BJ (cell line): ENCODE measurements at regions not wholly inside any gene's neighbourhood (a gene's known extent, or its start where the extent isn't known, plus 50 kb on each side); places are given as distances from the start of the nearest gene placed in this dataset.

Experiments
- CTCF ChIA-PET: fragments of 350-600 bp; formaldehyde crosslinking; extraction: SDS; loops from one replicate; lab custom pipeline; 2021; ENCODE audit warnings: antibody characterized with exemption, inconsistent platforms; lab: Yijun Ruan, JAX
- POLR2A ChIA-PET: fragments of 300-600 bp; sonication (Branson Sonifier 250); formaldehyde crosslinking; extraction: SDS; loops from one replicate; lab custom pipeline; 2021; ENCODE audit warnings: antibody characterized with exemption; lab: Charles Lee
- DNase-seq: peaks from one replicate; pipeline ENCODE4 v3.0.0-alpha.2; 2011; ENCODE audit warnings: low read depth
- H3K27me3 ChIP-seq: 2 replicates; pipeline ENCODE4 v1.6.0; 2011; ENCODE audit warnings: low read length; ENCODE audit not compliant: control insufficient read depth, insufficient read depth
- H3K36me3 ChIP-seq: 2 replicates; pipeline ENCODE4 v1.5.1; 2011; ENCODE audit warnings: low read length; ENCODE audit not compliant: control insufficient read depth, insufficient read depth
- H3K4me3 ChIP-seq: 2 replicates; pipeline ENCODE4 v1.5.1; 2011; ENCODE audit warnings: low read depth, mild to moderate bottlenecking, control low read depth, low read length
- CTCF ChIP-seq: IDR thresholded peaks from 2 replicates; pipeline ENCODE4 v1.5.1; 2011; ENCODE audit warnings: low read depth, mild to moderate bottlenecking, control low read depth, inconsistent platforms, low read length, moderate library complexity; ENCODE audit not compliant: insufficient read depth

GRCh38 chr9:26551971-26552370, 340.6 kb downstream of the CAAP1 start:
- ChIA-PET POLR2A (no interaction called here), CTCF (no interaction called here)
- no peak for DNase-seq
- Histone ChIP-seq H3K27me3 (no peaks in the 10 kb centered on the region), H3K4me3 (no peak overlapping the region), H3K36me3 (no peaks in the 10 kb centered on the region)
- TF ChIP-seq CTCF: no peak

- TF ChIP-seq CTCF: no peak
- ChIA-PET CTCF (no interaction called here), POLR2A (no interaction called here)
- no peaks in the 10 kb centered on the region for H3K27me3 ChIP-seq
- H3K4me3 ChIP-seq: no peak overlapping the region
- no peak for DNase-seq
- H3K36me3 ChIP-seq: no peaks in the 10 kb centered on the region
Observed at GRCh38 chr9:26551451-26551850, 341.2 kb downstream of the CAAP1 start.

- DNase-seq: no peak
- POLR2A ChIA-PET: no interaction called here
- Histone ChIP-seq H3K27me3 (no peaks in the 10 kb centered on the region), H3K36me3 (no peaks in the 10 kb centered on the region), H3K4me3 (no peak overlapping the region)
- CTCF ChIA-PET: no interaction called here
- TF ChIP-seq CTCF: no peak
Observed at GRCh38 chr9:26548781-26549290, 343.8 kb downstream of the CAAP1 start.

- H3K4me3 ChIP-seq: no peak overlapping the region
- no peaks in the 10 kb centered on the region for H3K27me3 ChIP-seq
- CTCF ChIA-PET: no interaction called here
- POLR2A ChIA-PET: no interaction called here
- no peaks in the 10 kb centered on the region for H3K36me3 ChIP-seq
- DNase-seq: no peak
- no peak for TF ChIP-seq CTCF
Observed at GRCh38 chr9:26539867-26540493, 352.6 kb downstream of the CAAP1 start.

GRCh38 chr9:26537211-26537610, 355.4 kb downstream of the CAAP1 start:
- ChIA-PET POLR2A (no interaction called here), CTCF (no interaction called here)
- DNase-seq: no peak
- no peak for TF ChIP-seq CTCF
- Histone ChIP-seq H3K36me3 (no peaks in the 10 kb centered on the region), H3K4me3 (no peak overlapping the region), H3K27me3 (no peaks in the 10 kb centered on the region)
